HAP-1 (cell line): ENCODE measurements at regions not wholly inside any gene's neighbourhood (a gene's known extent, or its start where the extent isn't known, plus 50 kb on each side); places are given as distances from the start of the nearest gene placed in this dataset.

ENCODE experiments used
- DNase-seq, 2 experiments: peaks; one replicate each; pipeline ENCODE4 v3.0.0-alpha.2; 2016 to 2020; ENCODE audit warnings: low spot score in 2 of 2
- H3K27me3 ChIP-seq: fragments of 250-450 bp; sonication (Bioruptor Pico); 2 replicates; pipeline ENCODE4 v1.5.1; 2020; ENCODE audit warnings: low read depth, mild to moderate bottlenecking, moderate library complexity
- H3K36me3 ChIP-seq: fragments of 250-450 bp; sonication (Bioruptor Pico); replicated peaks from 2 replicates; pipeline ENCODE4 v1.5.1; 2020; ENCODE audit warnings: mild to moderate bottlenecking
- H3K4me1 ChIP-seq: fragments of 250-450 bp; sonication (Bioruptor Pico); 2 replicates; pipeline ENCODE4 v1.5.1; 2020; ENCODE audit warnings: mild to moderate bottlenecking
- H3K4me3 ChIP-seq: fragments of 250-450 bp; sonication (Bioruptor Pico); 2 replicates; pipeline ENCODE4 v1.5.1; 2020; ENCODE audit warnings: mild to moderate bottlenecking, moderate library complexity
- H3K9me3 ChIP-seq: fragments of 250-450 bp; sonication (Bioruptor Pico); 2 replicates; pipeline ENCODE4 v1.5.1; 2020; ENCODE audit warnings: mild to moderate bottlenecking, moderate library complexity
- in situ Hi-C: fragments of 300-500 bp; cut with MboI; formaldehyde crosslinking; loops from 3 replicates; pipeline ENCODE4 v1.14.3; 2020; ENCODE audit warnings: low sequenced_read_pairs, inconsistent platforms, mixed read lengths

GRCh38 chr3:107275511-107275910 is 101.7 kb upstream of the CCDC54 start:
- Histone ChIP-seq H3K9me3 (no peaks in the 10 kb centered on the region), H3K36me3 (no peaks in the 10 kb centered on the region), H3K4me1 (no peaks in the 10 kb centered on the region), H3K27me3 (no peaks in the 10 kb centered on the region), H3K4me3 (no peak overlapping the region)
- in situ Hi-C loops, result loop anchor here (10.0 kb wide), 1 partner anchor 139 kb away; no protein-coding TSS in a partner anchor
- no peak for DNase-seq

- no peak overlapping the region for H3K4me3 ChIP-seq
- H3K27me3 ChIP-seq, result no peaks in the 10 kb centered on the region
- no peaks in the 10 kb centered on the region for H3K36me3 ChIP-seq
- H3K9me3 ChIP-seq, result no peaks in the 10 kb centered on the region
- no peak for DNase-seq
- in situ Hi-C loops, result no loop called here
- H3K4me1 ChIP-seq, result peaks cover 16% of the 10 kb centered on the region
Observed at GRCh38 chr3:107283948-107284347, 93.3 kb upstream of the CCDC54 start.

GRCh38 chr3:107284612-107285011 is 92.6 kb upstream of the CCDC54 start:
- in situ Hi-C loops, result no loop called here

GRCh38 chr3:107285197-107285596 is 92.0 kb upstream of the CCDC54 start:
- H3K27me3 ChIP-seq, result no peaks in the 10 kb centered on the region
- no peaks in the 10 kb centered on the region for H3K9me3 ChIP-seq
- DNase-seq, result peak; percentile 76 to 89
- H3K36me3 ChIP-seq, result no peaks in the 10 kb centered on the region
- H3K4me3 ChIP-seq, result no peak overlapping the region
- H3K4me1 ChIP-seq, result peaks cover 16% of the 10 kb centered on the region
- in situ Hi-C loops, result no loop called here

More at GRCh38 chr3:107284612-107285011, 92.6 kb upstream of the CCDC54 start:
- Histone ChIP-seq H3K9me3 (no peaks in the 10 kb centered on the region), H3K36me3 (no peaks in the 10 kb centered on the region), H3K4me1 (peaks cover 16% of the 10 kb centered on the region), H3K4me3 (no peak overlapping the region), H3K27me3 (no peaks in the 10 kb centered on the region)
- no peak for DNase-seq

GRCh38 chr3:107289354-107289753 is 87.9 kb upstream of the CCDC54 start:
- no peaks in the 10 kb centered on the region for H3K27me3 ChIP-seq
- H3K4me1 ChIP-seq, result peaks cover 12% of the 10 kb centered on the region
- H3K36me3 ChIP-seq, result no peaks in the 10 kb centered on the region
- no peak overlapping the region for H3K4me3 ChIP-seq
- no peak for DNase-seq
- in situ Hi-C loops, result no loop called here
- no peaks in the 10 kb centered on the region for H3K9me3 ChIP-seq

GRCh38 chr3:107294117-107294516 is 83.1 kb upstream of the CCDC54 start:
- in situ Hi-C loops, result no loop called here
- Histone ChIP-seq H3K4me3 (no peak overlapping the region), H3K27me3 (no peaks in the 10 kb centered on the region), H3K4me1 (no peaks in the 10 kb centered on the region), H3K36me3 (no peaks in the 10 kb centered on the region), H3K9me3 (no peaks in the 10 kb centered on the region)
- no peak for DNase-seq

GRCh38 chr3:107297597-107297996 is 79.6 kb upstream of the CCDC54 start:
- Histone ChIP-seq H3K36me3 (no peaks in the 10 kb centered on the region), H3K9me3 (no peaks in the 10 kb centered on the region), H3K4me1 (no peaks in the 10 kb centered on the region), H3K27me3 (no peaks in the 10 kb centered on the region), H3K4me3 (no peak overlapping the region)
- in situ Hi-C loops, result no loop called here
- DNase-seq, result no peak

- DNase-seq, result no peak
- Histone ChIP-seq H3K9me3 (no peaks in the 10 kb centered on the region; the same call in 1 of the 2 replicates), H3K27me3 (no peaks in the 10 kb centered on the region), H3K36me3 (no peaks in the 10 kb centered on the region), H3K4me1 (no peaks in the 10 kb centered on the region), H3K4me3 (no peak overlapping the region)
- in situ Hi-C loops, result no loop called here
Observed at GRCh38 chr3:107307205-107307604, 70.0 kb upstream of the CCDC54 start.

GRCh38 chr3:107308716-107309115 is 68.5 kb upstream of the CCDC54 start:
- Histone ChIP-seq H3K4me1 (no peaks in the 10 kb centered on the region), H3K36me3 (no peaks in the 10 kb centered on the region), H3K4me3 (no peak overlapping the region), H3K27me3 (no peaks in the 10 kb centered on the region), H3K9me3 (no peaks in the 10 kb centered on the region; the same call in 1 of the 2 replicates)
- in situ Hi-C loops, result no loop called here
- no peak for DNase-seq

GRCh38 chr3:107309312-107309711 is 67.9 kb upstream of the CCDC54 start:
- Histone ChIP-seq H3K4me3 (no peak overlapping the region), H3K4me1 (no peaks in the 10 kb centered on the region), H3K9me3 (no peaks in the 10 kb centered on the region; the same call in 1 of the 2 replicates), H3K27me3 (no peaks in the 10 kb centered on the region), H3K36me3 (no peaks in the 10 kb centered on the region)
- in situ Hi-C loops, result no loop called here
- no peak for DNase-seq

GRCh38 chr3:107313711-107314110 is 63.5 kb upstream of the CCDC54 start:
- Histone ChIP-seq H3K36me3 (no peaks in the 10 kb centered on the region), H3K27me3 (no peaks in the 10 kb centered on the region), H3K4me3 (no peak overlapping the region), H3K4me1 (no peaks in the 10 kb centered on the region), H3K9me3 (no peaks in the 10 kb centered on the region)
- in situ Hi-C loops, result no loop called here
- DNase-seq, result no peak

GRCh38 chr3:107315141-107315540 is 62.1 kb upstream of the CCDC54 start:
- no peaks in the 10 kb centered on the region for H3K36me3 ChIP-seq
- DNase-seq, result no peak
- in situ Hi-C loops, result no loop called here

GRCh38 chr3:107323723-107324122 is 53.5 kb upstream of the CCDC54 start:
- in situ Hi-C loops, result no loop called here
- H3K36me3 ChIP-seq, result no peaks in the 10 kb centered on the region
- DNase-seq, result no peak
- H3K4me3 ChIP-seq, result no peak overlapping the region
- no peaks in the 10 kb centered on the region for H3K4me1 ChIP-seq
- no peaks in the 10 kb centered on the region for H3K27me3 ChIP-seq
- H3K9me3 ChIP-seq, result no peaks in the 10 kb centered on the region

More at GRCh38 chr3:107315141-107315540, 62.1 kb upstream of the CCDC54 start:
- Histone ChIP-seq H3K9me3 (no peaks in the 10 kb centered on the region), H3K27me3 (no peaks in the 10 kb centered on the region), H3K4me3 (no peak overlapping the region), H3K4me1 (no peaks in the 10 kb centered on the region)

GRCh38 chr3:107325446-107325845 is 51.8 kb upstream of the CCDC54 start:
- Histone ChIP-seq H3K4me3 (no peak overlapping the region), H3K27me3 (no peaks in the 10 kb centered on the region), H3K9me3 (no peaks in the 10 kb centered on the region), H3K4me1 (no peaks in the 10 kb centered on the region), H3K36me3 (no peaks in the 10 kb centered on the region)
- in situ Hi-C loops, result no loop called here
- no peak for DNase-seq
